ENCODE measurements at regions not wholly inside any gene's neighbourhood (a gene's known extent, or its start where the extent isn't known, plus 50 kb on each side); places are given as distances from the start of the nearest gene placed in this dataset.

DNA sequence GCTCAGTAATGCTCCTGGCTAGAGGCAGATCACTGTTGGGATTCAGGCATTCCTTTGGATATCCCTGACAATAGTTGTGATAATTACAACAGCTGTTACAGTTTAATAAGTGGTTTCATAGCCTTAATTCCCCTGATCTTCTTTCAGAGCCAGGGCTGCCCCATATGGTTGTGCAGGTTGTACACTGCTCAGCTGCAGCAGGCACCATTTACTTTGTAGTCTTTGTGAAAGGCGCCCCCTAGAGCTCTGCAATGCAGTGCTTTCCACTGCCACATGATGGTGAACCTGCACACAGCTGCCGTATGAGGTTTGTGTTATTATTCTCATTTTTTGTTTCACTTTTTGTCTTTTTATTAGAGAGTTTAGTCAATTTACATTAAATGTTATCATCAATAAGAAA is 239.1 kb downstream of the KCNS3 start:
- ChIA-PET CTCF (interaction anchor here (0.9 to 1.0 kb wide), 2 partner anchors 9 to 271 kb away, joined by 3 to 4 read pairs; no protein-coding TSS in a partner anchor), POLR2A (no interaction called here)
- peak; percentile 34 for DNase-seq (ENCODE audit: extremely low spot score)

DNA sequence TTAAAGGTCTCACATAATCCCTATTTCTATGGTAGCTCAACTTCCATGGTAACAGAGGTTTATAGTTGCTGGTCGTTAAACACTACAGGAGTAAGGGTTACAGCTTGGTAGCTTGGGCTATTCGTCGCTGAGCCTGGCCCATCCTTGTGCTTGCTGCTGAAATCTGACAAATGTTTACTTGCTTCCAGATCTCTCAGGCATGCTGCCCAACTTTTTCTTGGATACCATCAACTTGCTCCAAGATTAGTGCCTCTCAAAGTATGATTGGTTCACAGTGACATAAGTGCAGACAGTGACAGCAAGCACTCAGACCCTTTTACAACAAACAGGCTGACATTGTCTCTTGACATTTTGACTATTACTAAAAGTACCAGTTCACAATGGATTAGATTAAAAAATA is 231.8 kb downstream of the KCNS3 start:
- no peak for DNase-seq (ENCODE audit: extremely low spot score)
- ChIA-PET POLR2A (no interaction called here), CTCF (no interaction called here)
- TF ChIP-seq L3MBTL2 (conservative IDR thresholded peaks at IDR 0.05) (no peak), HDGF (IDR thresholded peaks at IDR 0.05; ENCODE audit: borderline replicate concordance) (no peak), CTBP1 (IDR thresholded peaks at IDR 0.05; ENCODE audit: borderline replicate concordance) (no peak), NFRKB (IDR thresholded peaks at IDR 0.05) (no peak), SP1 (IDR thresholded peaks at IDR 0.05) (no peak), FOXA1 (IDR thresholded peaks at IDR 0.05) (no peak), TARDBP (IDR thresholded peaks at IDR 0.05) (no peak), SUZ12 (IDR thresholded peaks at IDR 0.05) (no peak), ELF4 (IDR thresholded peaks at IDR 0.05) (no peak), LEF1 (IDR thresholded peaks at IDR 0.05; ENCODE audit: borderline replicate concordance) (no peak), ARNT (IDR thresholded peaks at IDR 0.05) (no peak), FOXM1 (IDR thresholded peaks at IDR 0.05; ENCODE audit: borderline replicate concordance) (no peak), ZNF384 (IDR thresholded peaks at IDR 0.05) (no peak), FOXK2 (IDR thresholded peaks at IDR 0.05) (no peak), BHLHE40 (IDR thresholded peaks at IDR 0.05; ENCODE audit: borderline replicate concordance) (no peak)
- TF ChIP-seq, protein P1, sequence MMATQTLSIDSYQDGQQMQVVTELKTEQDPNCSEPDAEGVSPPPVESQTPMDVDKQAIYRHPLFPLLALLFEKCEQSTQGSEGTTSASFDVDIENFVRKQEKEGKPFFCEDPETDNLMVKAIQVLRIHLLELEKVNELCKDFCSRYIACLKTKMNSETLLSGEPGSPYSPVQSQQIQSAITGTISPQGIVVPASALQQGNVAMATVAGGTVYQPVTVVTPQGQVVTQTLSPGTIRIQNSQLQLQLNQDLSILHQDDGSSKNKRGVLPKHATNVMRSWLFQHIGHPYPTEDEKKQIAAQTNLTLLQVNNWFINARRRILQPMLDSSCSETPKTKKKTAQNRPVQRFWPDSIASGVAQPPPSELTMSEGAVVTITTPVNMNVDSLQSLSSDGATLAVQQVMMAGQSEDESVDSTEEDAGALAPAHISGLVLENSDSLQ (IDR thresholded peaks at IDR 0.05) = no peak

More for the DNA sequence above, 239.1 kb downstream of the KCNS3 start:
- no peak for TF ChIP-seq L3MBTL2 (conservative IDR thresholded peaks at IDR 0.05)
- TF ChIP-seq SP1 (IDR thresholded peaks at IDR 0.05) = no peak
- no peak for TF ChIP-seq FOXM1 (IDR thresholded peaks at IDR 0.05; ENCODE audit: borderline replicate concordance)
- TF ChIP-seq NFRKB (IDR thresholded peaks at IDR 0.05) = no peak
- no peak for TF ChIP-seq SUZ12 (IDR thresholded peaks at IDR 0.05)
- TF ChIP-seq CTBP1 (IDR thresholded peaks at IDR 0.05; ENCODE audit: borderline replicate concordance) = no peak
- TF ChIP-seq ELF4 (IDR thresholded peaks at IDR 0.05) = no peak
- TF ChIP-seq TARDBP (IDR thresholded peaks at IDR 0.05) = no peak
- no peak for TF ChIP-seq FOXK2 (IDR thresholded peaks at IDR 0.05)
- no peak for TF ChIP-seq HDGF (IDR thresholded peaks at IDR 0.05; ENCODE audit: borderline replicate concordance)
- TF ChIP-seq ARNT (IDR thresholded peaks at IDR 0.05) = no peak

GRCh38 chr2:18106841-18107240 is 228.4 kb downstream of the KCNS3 start:
- no peak for DNase-seq (ENCODE audit: extremely low spot score)
- ChIA-PET CTCF (no interaction called here), POLR2A (no interaction called here)
- TF ChIP-seq ARNT (IDR thresholded peaks at IDR 0.05) (no peak), LEF1 (IDR thresholded peaks at IDR 0.05; ENCODE audit: borderline replicate concordance) (no peak), SP1 (IDR thresholded peaks at IDR 0.05) (no peak), FOXK2 (IDR thresholded peaks at IDR 0.05) (no peak), ELF4 (IDR thresholded peaks at IDR 0.05) (no peak), TARDBP (IDR thresholded peaks at IDR 0.05) (no peak), CTBP1 (IDR thresholded peaks at IDR 0.05; ENCODE audit: borderline replicate concordance) (no peak), ZNF384 (IDR thresholded peaks at IDR 0.05) (no peak), SUZ12 (IDR thresholded peaks at IDR 0.05) (no peak), FOXM1 (IDR thresholded peaks at IDR 0.05; ENCODE audit: borderline replicate concordance) (no peak), L3MBTL2 (conservative IDR thresholded peaks at IDR 0.05) (no peak), HDGF (IDR thresholded peaks at IDR 0.05; ENCODE audit: borderline replicate concordance) (no peak), FOXA1 (IDR thresholded peaks at IDR 0.05) (no peak), NFRKB (IDR thresholded peaks at IDR 0.05) (no peak), BHLHE40 (IDR thresholded peaks at IDR 0.05; ENCODE audit: borderline replicate concordance) (no peak)
- TF ChIP-seq, protein P1 (IDR thresholded peaks at IDR 0.05) = no peak

DNA sequence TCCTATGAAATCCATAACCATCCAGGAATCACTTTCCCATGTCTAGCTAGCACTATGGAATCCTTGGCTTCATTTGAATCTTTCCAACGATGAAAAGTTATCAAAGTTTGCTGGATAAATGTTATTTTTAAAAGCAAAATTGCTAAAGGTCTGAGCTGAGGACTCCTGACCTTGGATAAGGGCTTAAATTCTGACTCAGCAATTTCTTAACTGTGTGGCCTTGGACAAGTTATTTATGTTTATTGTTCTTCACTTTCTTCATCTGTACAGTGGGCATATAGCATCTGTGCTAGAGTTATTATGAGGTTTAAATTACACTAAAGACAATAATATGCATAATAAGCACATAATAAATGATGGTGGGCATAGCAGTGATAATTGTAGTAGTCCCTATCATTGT is 227.5 kb downstream of the KCNS3 start:
- TF ChIP-seq TARDBP (IDR thresholded peaks at IDR 0.05) (no peak), LEF1 (IDR thresholded peaks at IDR 0.05; ENCODE audit: borderline replicate concordance) (no peak), L3MBTL2 (conservative IDR thresholded peaks at IDR 0.05) (no peak), ARNT (IDR thresholded peaks at IDR 0.05) (no peak), SUZ12 (IDR thresholded peaks at IDR 0.05) (no peak), FOXK2 (IDR thresholded peaks at IDR 0.05) (no peak), ZNF384 (IDR thresholded peaks at IDR 0.05) (no peak), CTBP1 (IDR thresholded peaks at IDR 0.05; ENCODE audit: borderline replicate concordance) (no peak), ELF4 (IDR thresholded peaks at IDR 0.05) (no peak), SP1 (IDR thresholded peaks at IDR 0.05) (no peak), HDGF (IDR thresholded peaks at IDR 0.05; ENCODE audit: borderline replicate concordance) (no peak), BHLHE40 (IDR thresholded peaks at IDR 0.05; ENCODE audit: borderline replicate concordance) (no peak)
- TF ChIP-seq, protein P1 (IDR thresholded peaks at IDR 0.05) = no peak
- ChIA-PET POLR2A (no interaction called here), CTCF (no interaction called here)
- DNase-seq (ENCODE audit: extremely low spot score) = no peak

DNA sequence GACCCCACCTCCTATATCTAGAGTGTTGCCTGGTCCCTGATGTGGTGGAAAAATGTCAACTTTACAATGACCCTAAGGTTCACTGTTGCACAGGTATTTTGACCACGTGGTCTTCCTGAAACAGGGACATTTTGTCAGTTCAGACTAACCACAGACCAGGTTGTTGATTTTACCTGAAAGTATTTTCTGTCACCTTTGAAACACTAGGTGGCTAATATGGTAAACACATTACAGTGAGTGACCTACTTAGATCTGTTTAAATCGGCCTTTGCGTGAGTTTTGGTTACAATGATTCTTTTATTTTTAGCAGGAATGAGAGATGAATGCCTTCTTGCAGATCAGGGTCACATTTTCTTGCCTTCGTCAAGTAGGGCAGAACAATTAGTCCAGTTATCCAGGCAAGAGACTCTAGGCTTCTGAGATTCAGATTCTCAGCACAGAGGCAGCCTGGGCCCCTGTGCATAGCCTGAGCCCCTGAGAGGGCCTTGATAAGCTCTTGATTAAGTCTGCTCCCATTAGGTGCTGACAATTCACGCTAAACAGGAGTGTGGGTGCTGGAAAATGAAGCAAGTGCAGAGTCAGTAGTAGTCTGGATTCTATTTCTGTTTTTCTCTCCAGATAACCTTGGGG is 226.2 kb downstream of the KCNS3 start:
- DNase-seq (ENCODE audit: extremely low spot score) = no peak
- POLR2A ChIA-PET = no interaction called here
- no peak for TF ChIP-seq LEF1 (IDR thresholded peaks at IDR 0.05; ENCODE audit: borderline replicate concordance)
- TF ChIP-seq ZNF384 (IDR thresholded peaks at IDR 0.05) = no peak
- no peak for TF ChIP-seq HDGF (IDR thresholded peaks at IDR 0.05; ENCODE audit: borderline replicate concordance)
- no peak for TF ChIP-seq BHLHE40 (IDR thresholded peaks at IDR 0.05; ENCODE audit: borderline replicate concordance)
- no peak for TF ChIP-seq ELF4 (IDR thresholded peaks at IDR 0.05)
- TF ChIP-seq SP1 (IDR thresholded peaks at IDR 0.05) = no peak
- TF ChIP-seq SUZ12 (IDR thresholded peaks at IDR 0.05) = no peak
- CTCF ChIA-PET = no interaction called here
